HG02943 (cell line): ENCODE measurements at regions not wholly inside any gene's neighbourhood (a gene's known extent, or its start where the extent isn't known, plus 50 kb on each side); places are given as distances from the start of the nearest gene placed in this dataset.

Experiments
- ATAC-seq: cut with Tn5 transposase; IDR thresholded peaks from one replicate; pipeline ENCODE4 v1.9.1; 2021; ENCODE audit warnings: mild to moderate bottlenecking, low read depth, moderate library complexity; ENCODE audit not compliant: unreplicated experiment

- no peak for ATAC-seq
These were observed 69.6 kb upstream of the GYPC start for GRCh38 chr2:126586317-126586716.

- no peak for ATAC-seq
These were observed 56.9 kb upstream of the GYPC start for GRCh38 chr2:126599062-126599461.

GRCh38 chr2:126600742-126601141 lies 55.2 kb upstream of the GYPC start:
- ATAC-seq, result no peak

- ATAC-seq, result no peak
These were observed 53.6 kb upstream of the GYPC start for GRCh38 chr2:126602334-126602733.
